ENCODE measurements at regions not wholly inside any gene's neighbourhood (a gene's known extent, or its start where the extent isn't known, plus 50 kb on each side); places are given as distances from the start of the nearest gene placed in this dataset.

GRCh38 chr2:75415111-75415626 is 145.6 kb downstream of the EVA1A start:
- TF ChIP-seq EP300 (IDR thresholded peaks at IDR 0.05) (no peak), POLR2A (IDR thresholded peaks at IDR 0.05) (no peak), POLR2AphosphoS5 (IDR thresholded peaks at IDR 0.05) (no peak)
- TF ChIP-seq, protein P1, sequence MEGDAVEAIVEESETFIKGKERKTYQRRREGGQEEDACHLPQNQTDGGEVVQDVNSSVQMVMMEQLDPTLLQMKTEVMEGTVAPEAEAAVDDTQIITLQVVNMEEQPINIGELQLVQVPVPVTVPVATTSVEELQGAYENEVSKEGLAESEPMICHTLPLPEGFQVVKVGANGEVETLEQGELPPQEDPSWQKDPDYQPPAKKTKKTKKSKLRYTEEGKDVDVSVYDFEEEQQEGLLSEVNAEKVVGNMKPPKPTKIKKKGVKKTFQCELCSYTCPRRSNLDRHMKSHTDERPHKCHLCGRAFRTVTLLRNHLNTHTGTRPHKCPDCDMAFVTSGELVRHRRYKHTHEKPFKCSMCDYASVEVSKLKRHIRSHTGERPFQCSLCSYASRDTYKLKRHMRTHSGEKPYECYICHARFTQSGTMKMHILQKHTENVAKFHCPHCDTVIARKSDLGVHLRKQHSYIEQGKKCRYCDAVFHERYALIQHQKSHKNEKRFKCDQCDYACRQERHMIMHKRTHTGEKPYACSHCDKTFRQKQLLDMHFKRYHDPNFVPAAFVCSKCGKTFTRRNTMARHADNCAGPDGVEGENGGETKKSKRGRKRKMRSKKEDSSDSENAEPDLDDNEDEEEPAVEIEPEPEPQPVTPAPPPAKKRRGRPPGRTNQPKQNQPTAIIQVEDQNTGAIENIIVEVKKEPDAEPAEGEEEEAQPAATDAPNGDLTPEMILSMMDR (IDR thresholded peaks at IDR 0.05) = no peak
- Histone ChIP-seq H3K4me1 (no peaks in the 10 kb centered on the region), H3K4me3 (no peak overlapping the region), H3K27ac (no peak overlapping the region), H3K9me3 (peaks cover 0 to 3% (median 1%) of the 10 kb centered on the region in 4 donors), H3K27me3 (no peaks in the 10 kb centered on the region), H3K36me3 (no peaks in the 10 kb centered on the region)
- 70 to 81% methylated on average over 4 of the region's 4 CpGs for WGBS, 2 donors
- no peak for DNase-seq
- intact Hi-C loops (cut with DNase I) = no loop called here

DNA sequence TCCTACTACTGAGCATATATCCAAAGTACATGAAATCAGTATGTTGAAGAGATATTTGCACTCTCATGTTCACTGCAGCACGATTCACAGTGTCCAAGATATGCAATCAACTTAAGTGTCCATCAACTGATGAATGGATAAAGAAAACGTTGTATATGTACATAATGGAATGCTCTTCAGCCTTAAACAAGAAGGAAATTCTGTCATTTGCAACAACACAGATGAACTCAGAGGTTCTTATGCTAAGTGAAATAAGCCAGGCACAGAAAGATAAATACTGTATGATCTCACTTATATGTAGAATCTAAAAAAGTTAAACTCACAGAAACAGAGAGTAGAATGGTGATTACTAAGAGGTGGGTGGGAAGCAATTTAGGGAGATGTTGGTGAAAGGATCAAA is 149.2 kb downstream of the EVA1A start:
- no peak overlapping the region for H3K4me3 ChIP-seq
- intact Hi-C loops (cut with DNase I) = no loop called here
- H3K36me3 ChIP-seq = no peaks in the 10 kb centered on the region
- H3K9me3 ChIP-seq = peaks cover 0 to 3% (median 1%) of the 10 kb centered on the region in 4 donors
- 52 to 76% methylated on average over 2 of the region's 2 CpGs for WGBS, 2 donors
- TF ChIP-seq, protein P1 (IDR thresholded peaks at IDR 0.05) = no peak
- TF ChIP-seq EP300 (IDR thresholded peaks at IDR 0.05) (no peak), POLR2A (IDR thresholded peaks at IDR 0.05) (no peak), POLR2AphosphoS5 (IDR thresholded peaks at IDR 0.05) (no peak)
- no peak for DNase-seq
- H3K27ac ChIP-seq = no peak overlapping the region
- peaks cover 0 to 5% (median 0%) of the 10 kb centered on the region in 4 donors for H3K4me1 ChIP-seq
- H3K27me3 ChIP-seq = no peaks in the 10 kb centered on the region

DNA sequence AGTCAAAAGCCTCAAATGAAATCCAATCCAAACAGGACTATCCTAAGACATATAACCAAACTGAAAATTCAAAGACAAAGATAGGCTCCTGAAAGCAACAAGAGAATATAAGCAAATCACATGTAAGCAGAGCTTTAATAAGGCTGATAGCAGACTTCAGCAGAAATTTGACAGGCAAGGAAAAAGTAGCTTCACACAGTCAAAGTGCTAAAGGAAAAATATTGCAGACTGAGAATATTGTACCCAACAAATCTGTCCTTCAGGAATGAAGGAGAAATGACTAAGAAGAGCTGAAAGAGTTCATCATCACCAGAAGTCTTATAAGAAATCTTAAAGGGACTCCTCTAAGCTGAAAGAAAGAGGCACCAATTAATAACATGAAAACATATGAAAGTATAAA is 150.0 kb downstream of the EVA1A start:
- Histone ChIP-seq H3K27ac (no peak overlapping the region), H3K4me3 (no peak overlapping the region), H3K27me3 (no peaks in the 10 kb centered on the region), H3K9me3 (peaks cover 0 to 3% (median 1%) of the 10 kb centered on the region in 4 donors), H3K36me3 (no peaks in the 10 kb centered on the region), H3K4me1 (peaks cover 0 to 5% (median 0%) of the 10 kb centered on the region in 4 donors)
- intact Hi-C loops (cut with DNase I) = no loop called here
- no peak for DNase-seq
- TF ChIP-seq, protein P1 (IDR thresholded peaks at IDR 0.05) = no peak
- TF ChIP-seq POLR2AphosphoS5 (IDR thresholded peaks at IDR 0.05) = no peak
- no peak for TF ChIP-seq POLR2A (IDR thresholded peaks at IDR 0.05)
- no peak for TF ChIP-seq EP300 (IDR thresholded peaks at IDR 0.05)

GRCh38 chr2:75408771-75409170 is 152.0 kb downstream of the EVA1A start:
- H3K4me3 ChIP-seq = no peak overlapping the region
- H3K27me3 ChIP-seq = no peaks in the 10 kb centered on the region
- TF ChIP-seq EP300 (IDR thresholded peaks at IDR 0.05) (no peak), POLR2A (IDR thresholded peaks at IDR 0.05) (no peak), POLR2AphosphoS5 (IDR thresholded peaks at IDR 0.05) (no peak)
- TF ChIP-seq, protein P1 (IDR thresholded peaks at IDR 0.05) = no peak
- no peak for DNase-seq
- H3K36me3 ChIP-seq = no peaks in the 10 kb centered on the region
- intact Hi-C loops (cut with DNase I) = no loop called here
- H3K27ac ChIP-seq = no peak overlapping the region
- peaks cover 0 to 3% (median 1%) of the 10 kb centered on the region in 4 donors for H3K9me3 ChIP-seq
- H3K4me1 ChIP-seq = peaks cover 0 to 5% (median 0%) of the 10 kb centered on the region in 4 donors

GRCh38 chr2:75407038-75407530 is 153.7 kb downstream of the EVA1A start:
- WGBS, 2 donors = 24 to 63% methylated on average over 3 of the region's 3 CpGs
- DNase-seq = no peak
- H3K36me3 ChIP-seq = no peaks in the 10 kb centered on the region
- no peak overlapping the region for H3K4me3 ChIP-seq
- peaks cover 0 to 5% (median 0%) of the 10 kb centered on the region in 4 donors for H3K4me1 ChIP-seq
- TF ChIP-seq, protein P1 (IDR thresholded peaks at IDR 0.05) = no peak
- no peak for TF ChIP-seq POLR2AphosphoS5 (IDR thresholded peaks at IDR 0.05)
- no peak for TF ChIP-seq POLR2A (IDR thresholded peaks at IDR 0.05)
- TF ChIP-seq EP300 (IDR thresholded peaks at IDR 0.05) = no peak
- H3K9me3 ChIP-seq = peaks cover 0 to 3% (median 1%) of the 10 kb centered on the region in 4 donors
- H3K27ac ChIP-seq = no peak overlapping the region
- intact Hi-C loops (cut with DNase I) = no loop called here
- no peaks in the 10 kb centered on the region for H3K27me3 ChIP-seq

Data from sigmoid colon (tissue), 6 donors.